Brain microvascular endothelial cell (primary cell): ENCODE measurements at regions not wholly inside any gene's neighbourhood (a gene's known extent, or its start where the extent isn't known, plus 50 kb on each side); places are given as distances from the start of the nearest gene placed in this dataset.

ENCODE experiments used
- DNase-seq: peaks from one replicate; pipeline ENCODE4 v3.0.0-alpha.2; 2020
- H3K27ac ChIP-seq: fragments of 250-450 bp; sonication (Bioruptor Pico); 2 replicates; pipeline ENCODE4 v1.5.1; 2020; ENCODE audit warnings: mild to moderate bottlenecking, moderate library complexity
- H3K27me3 ChIP-seq: fragments of 250-450 bp; sonication (Bioruptor Pico); replicated peaks from 2 replicates; pipeline ENCODE4 v1.5.1; 2020; ENCODE audit warnings: mild to moderate bottlenecking
- H3K36me3 ChIP-seq: fragments of 250-450 bp; sonication (Bioruptor Pico); replicated peaks from 2 replicates; pipeline ENCODE4 v1.5.1; 2020; ENCODE audit warnings: mild to moderate bottlenecking
- H3K4me3 ChIP-seq: 2 replicates; pipeline ENCODE4 v1.5.1; 2011; ENCODE audit warnings: low read depth, mild to moderate bottlenecking, control low read depth, low read length, moderate library complexity
- CTCF ChIP-seq: IDR thresholded peaks from 2 replicates; pipeline ENCODE4 v1.5.1; 2011; ENCODE audit warnings: low read depth, mild to moderate bottlenecking, moderate library complexity, low read length, control low read depth, inconsistent platforms; ENCODE audit errors: missing control alignments
- in situ Hi-C: cut with HindIII; loops from 2 replicates; pipeline ENCODE4 v1.10.0; 2017; ENCODE audit warnings: low sequenced_read_pairs, low pct_ligation_motif_present

GRCh38 chr17:77881545-77881944 lies 77.0 kb upstream of the TNRC6C start:
- no peak overlapping the region for H3K27ac ChIP-seq
- no peaks in the 10 kb centered on the region for H3K36me3 ChIP-seq
- no peak for TF ChIP-seq CTCF
- peaks cover 12% of the 10 kb centered on the region for H3K27me3 ChIP-seq
- in situ Hi-C loops = no loop called here
- no peak overlapping the region for H3K4me3 ChIP-seq
- DNase-seq = peak; percentile 85

GRCh38 chr17:77882040-77882439 lies 76.5 kb upstream of the TNRC6C start:
- in situ Hi-C loops = no loop called here
- no peak for TF ChIP-seq CTCF
- Histone ChIP-seq H3K36me3 (no peaks in the 10 kb centered on the region), H3K4me3 (no peak overlapping the region), H3K27me3 (peaks cover 17% of the 10 kb centered on the region), H3K27ac (no peak overlapping the region)
- no peak for DNase-seq

GRCh38 chr17:77882481-77883212 lies 75.9 kb upstream of the TNRC6C start:
- H3K36me3 ChIP-seq = no peaks in the 10 kb centered on the region
- H3K27me3 ChIP-seq = peaks cover 18% of the 10 kb centered on the region
- no peak overlapping the region for H3K4me3 ChIP-seq
- peak; percentile 85 for DNase-seq
- H3K27ac ChIP-seq = peak overlapping the region; percentile 12
- in situ Hi-C loops = no loop called here
- no peak for TF ChIP-seq CTCF

GRCh38 chr17:77883213-77883650 lies 75.3 kb upstream of the TNRC6C start:
- no peak for TF ChIP-seq CTCF
- no peaks in the 10 kb centered on the region for H3K36me3 ChIP-seq
- in situ Hi-C loops = no loop called here
- H3K27ac ChIP-seq = no peak overlapping the region
- no peak for DNase-seq
- H3K27me3 ChIP-seq = peaks cover 18% of the 10 kb centered on the region
- no peak overlapping the region for H3K4me3 ChIP-seq

GRCh38 chr17:77884019-77884418 lies 74.5 kb upstream of the TNRC6C start:
- H3K27ac ChIP-seq = no peak overlapping the region
- peaks cover 22% of the 10 kb centered on the region for H3K27me3 ChIP-seq
- no peak overlapping the region for H3K4me3 ChIP-seq
- H3K36me3 ChIP-seq = no peaks in the 10 kb centered on the region
- peak; percentile 12 for DNase-seq
- TF ChIP-seq CTCF = no peak
- in situ Hi-C loops = no loop called here
